ENCODE measurements at regions not wholly inside any gene's neighbourhood (a gene's known extent, or its start where the extent isn't known, plus 50 kb on each side); places are given as distances from the start of the nearest gene placed in this dataset.

DNA sequence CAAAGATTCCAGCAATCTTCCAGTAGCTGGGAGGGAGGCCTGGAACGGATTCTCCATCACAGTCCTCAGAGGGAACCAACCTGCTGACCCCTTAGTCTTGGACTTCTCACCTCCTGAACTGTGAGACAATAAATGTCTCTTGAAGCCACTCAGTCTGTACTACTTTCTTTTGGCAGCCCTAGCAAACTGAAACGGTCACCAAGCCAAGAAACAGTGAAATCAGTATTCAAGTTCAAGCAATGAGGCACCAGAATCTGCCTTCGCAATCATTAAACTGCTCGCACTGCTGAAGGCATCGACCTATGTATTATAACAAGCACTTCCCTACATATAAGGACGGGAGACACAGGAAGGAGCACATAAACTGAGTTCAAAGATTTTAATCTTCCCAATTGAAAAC lies 120.6 kb upstream of the PUM3 start:
- TF ChIP-seq, protein P1, sequence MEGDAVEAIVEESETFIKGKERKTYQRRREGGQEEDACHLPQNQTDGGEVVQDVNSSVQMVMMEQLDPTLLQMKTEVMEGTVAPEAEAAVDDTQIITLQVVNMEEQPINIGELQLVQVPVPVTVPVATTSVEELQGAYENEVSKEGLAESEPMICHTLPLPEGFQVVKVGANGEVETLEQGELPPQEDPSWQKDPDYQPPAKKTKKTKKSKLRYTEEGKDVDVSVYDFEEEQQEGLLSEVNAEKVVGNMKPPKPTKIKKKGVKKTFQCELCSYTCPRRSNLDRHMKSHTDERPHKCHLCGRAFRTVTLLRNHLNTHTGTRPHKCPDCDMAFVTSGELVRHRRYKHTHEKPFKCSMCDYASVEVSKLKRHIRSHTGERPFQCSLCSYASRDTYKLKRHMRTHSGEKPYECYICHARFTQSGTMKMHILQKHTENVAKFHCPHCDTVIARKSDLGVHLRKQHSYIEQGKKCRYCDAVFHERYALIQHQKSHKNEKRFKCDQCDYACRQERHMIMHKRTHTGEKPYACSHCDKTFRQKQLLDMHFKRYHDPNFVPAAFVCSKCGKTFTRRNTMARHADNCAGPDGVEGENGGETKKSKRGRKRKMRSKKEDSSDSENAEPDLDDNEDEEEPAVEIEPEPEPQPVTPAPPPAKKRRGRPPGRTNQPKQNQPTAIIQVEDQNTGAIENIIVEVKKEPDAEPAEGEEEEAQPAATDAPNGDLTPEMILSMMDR (conservative IDR thresholded peaks at IDR 0.05; ENCODE audit: low read length), result no peak
- TF ChIP-seq EZH2phosphoT487 (IDR thresholded peaks at IDR 0.05; ENCODE audit: borderline replicate concordance), result no peak

Data from Loucy (cell line).